ENCODE measurements at regions not wholly inside any gene's neighbourhood (a gene's known extent, or its start where the extent isn't known, plus 50 kb on each side); places are given as distances from the start of the nearest gene placed in this dataset.

GRCh38 chr6:63140692-63141318 is 70.5 kb upstream of the FKBP1C start:
- H3K27ac ChIP-seq: peak overlapping the region; percentile 52
- TF ChIP-seq CTCF (conservative IDR thresholded peaks at IDR 0.05): peak; percentile 20
- no peak for TF ChIP-seq ZFX (IDR thresholded peaks at IDR 0.05)

GRCh38 chr6:63149730-63150129 is 61.5 kb upstream of the FKBP1C start:
- TF ChIP-seq CTCF (conservative IDR thresholded peaks at IDR 0.05): no peak
- no peak for TF ChIP-seq ZFX (IDR thresholded peaks at IDR 0.05)
- H3K27ac ChIP-seq: no peak overlapping the region

- peak overlapping the region; percentile 20; the same call in 1 of the 2 replicates for H3K27ac ChIP-seq
- TF ChIP-seq ZFX (IDR thresholded peaks at IDR 0.05): no peak
- TF ChIP-seq CTCF (conservative IDR thresholded peaks at IDR 0.05): no peak
Observed at GRCh38 chr6:63154535-63154934, 56.7 kb upstream of the FKBP1C start.

All from C4-2B (cell line).